ENCODE measurements at regions not wholly inside any gene's neighbourhood (a gene's known extent, or its start where the extent isn't known, plus 50 kb on each side); places are given as distances from the start of the nearest gene placed in this dataset.
"Not testable (repeated sequence)": the region's sequence is repeated elsewhere in the genome, so short reads cannot be mapped to it uniquely, and the experiment has no call there.

GRCh38 chr13:47685156-47685555 lies 315.9 kb downstream of the SUCLA2 start:
- not testable (repeated sequence) for DNase-seq

GRCh38 chr13:47680748-47681147 lies 320.3 kb downstream of the SUCLA2 start:
- no peak for DNase-seq

GRCh38 chr13:47679401-47679800 lies 321.7 kb downstream of the SUCLA2 start:
- no peak for DNase-seq

DNA sequence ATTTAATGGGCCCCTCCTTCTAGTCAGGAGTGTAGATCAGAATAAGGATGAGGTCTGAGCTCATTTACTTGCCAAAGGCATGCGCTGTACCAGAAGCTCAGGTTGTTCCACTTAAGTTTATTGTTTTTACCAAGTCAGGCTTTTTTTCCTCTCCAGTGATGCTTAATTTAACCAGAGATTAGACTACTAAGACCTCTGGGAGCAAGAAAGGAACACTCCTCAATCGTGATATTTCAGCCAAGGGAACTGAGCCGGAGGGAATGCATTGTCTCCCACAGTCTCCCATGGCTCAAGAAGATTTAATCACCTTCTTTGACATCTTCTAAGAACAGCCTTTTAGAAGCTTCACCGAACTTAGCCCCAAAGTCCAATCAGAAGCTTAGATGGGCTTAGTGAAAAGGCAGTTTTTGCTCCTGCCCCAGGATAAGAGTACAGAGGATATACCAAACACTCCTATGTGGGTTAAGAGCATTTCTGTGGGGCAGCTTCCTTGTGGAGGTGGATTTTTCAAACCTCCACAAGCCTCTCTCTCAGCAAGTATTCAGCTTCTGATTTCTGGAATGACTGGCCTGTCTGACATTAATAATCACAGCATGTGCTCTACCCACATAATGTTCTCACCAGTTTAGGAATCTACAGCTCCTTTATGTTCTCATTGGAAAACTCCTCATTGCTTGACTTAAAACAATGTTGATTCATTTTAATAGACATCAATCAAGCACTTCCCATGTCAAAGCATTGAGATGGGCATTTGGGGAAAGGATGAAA lies 322.7 kb downstream of the SUCLA2 start:
- no peak for DNase-seq

- DNase-seq: no peak
Observed at GRCh38 chr13:47675871-47676270, 325.2 kb downstream of the SUCLA2 start.

- DNase-seq: no peak
Observed at GRCh38 chr13:47673009-47673850, 327.8 kb downstream of the SUCLA2 start.

- DNase-seq: no peak
Observed at GRCh38 chr13:47672245-47673008, 328.6 kb downstream of the SUCLA2 start.

DNA sequence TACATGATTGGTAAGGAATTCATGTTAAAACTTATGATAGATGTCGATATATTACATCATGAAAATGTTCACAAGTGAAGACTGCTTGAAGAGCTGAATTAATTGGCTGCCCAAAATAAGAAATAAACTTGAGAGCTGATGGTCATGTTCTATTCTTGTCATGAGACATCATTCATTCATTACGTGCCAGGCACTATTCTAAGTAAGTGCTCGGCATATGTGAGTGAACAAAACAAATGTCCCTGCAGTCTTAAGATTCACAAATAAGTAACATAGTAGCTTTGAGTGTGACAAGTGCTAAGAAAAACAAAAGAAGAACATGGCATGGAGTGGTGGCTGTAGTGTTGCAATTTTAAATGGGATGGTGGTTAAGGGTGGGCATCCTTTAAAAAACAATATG lies 329.3 kb downstream of the SUCLA2 start:
- no peak for DNase-seq

GRCh38 chr13:47665043-47665442 lies 336.0 kb downstream of the SUCLA2 start:
- DNase-seq: no peak

DNA sequence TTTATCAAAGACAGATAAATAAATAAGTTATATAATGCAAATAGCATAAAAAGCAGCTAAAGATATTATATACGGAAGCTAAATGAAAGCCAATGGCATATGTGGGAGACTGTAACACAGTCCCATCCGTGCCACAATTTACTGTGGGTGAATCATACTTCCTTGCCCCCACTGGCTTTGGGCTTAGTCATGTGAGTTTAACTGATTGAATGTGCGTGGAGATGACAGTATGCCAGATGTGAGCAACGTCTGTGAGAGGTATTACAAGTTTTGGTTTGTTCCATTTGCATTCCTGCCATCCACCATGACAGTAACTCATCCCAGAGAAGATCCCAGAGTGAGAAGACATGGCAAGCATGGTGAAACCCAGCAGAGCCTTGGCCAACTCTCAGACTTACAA lies 340.0 kb downstream of the SUCLA2 start:
- DNase-seq: no peak

DNA sequence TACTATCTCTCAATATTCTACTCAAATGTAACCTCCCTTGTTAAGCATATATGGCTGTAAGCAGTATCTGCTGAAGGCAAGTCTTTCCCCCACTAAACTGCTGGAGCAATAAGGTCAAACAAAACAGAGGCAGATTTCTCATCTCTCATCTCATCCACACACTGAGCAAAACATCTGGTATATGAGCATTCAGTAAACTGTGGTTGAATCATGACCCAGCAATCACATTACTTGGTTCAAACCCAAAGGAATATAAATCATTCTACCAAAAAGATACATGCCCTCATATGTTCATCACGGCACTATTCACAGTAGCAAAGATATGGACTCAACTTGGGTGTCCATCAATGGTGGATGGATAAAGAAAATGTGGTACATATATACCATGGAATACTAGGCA lies 344.4 kb downstream of the SUCLA2 start:
- DNase-seq: no peak

- DNase-seq: no peak
Observed at GRCh38 chr13:47650209-47650608, 350.9 kb downstream of the SUCLA2 start.

DNA sequence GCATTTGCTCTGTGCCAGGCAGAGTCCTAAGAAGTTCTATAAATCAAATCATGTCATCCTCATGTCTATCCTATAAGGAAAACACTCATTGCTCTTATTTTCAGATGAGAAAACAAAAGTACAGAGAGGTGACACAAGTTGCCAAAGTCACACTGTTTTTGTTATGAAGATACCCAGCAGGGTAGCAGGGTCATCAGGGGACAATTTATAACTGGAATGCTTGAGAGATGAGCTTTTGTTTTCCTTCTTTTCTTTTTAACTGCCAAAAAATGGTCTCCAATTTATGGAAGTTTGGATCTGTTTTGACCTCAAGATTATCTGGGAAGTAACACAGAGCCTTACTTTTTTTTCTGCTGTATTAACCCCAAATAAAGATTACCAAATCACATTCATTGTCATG lies 354.1 kb downstream of the SUCLA2 start:
- no peak for DNase-seq

GRCh38 chr13:47646298-47646697 lies 354.8 kb downstream of the SUCLA2 start:
- DNase-seq: no peak

GRCh38 chr13:47639738-47640447 lies 361.2 kb downstream of the SUCLA2 start:
- no peak for DNase-seq

DNA sequence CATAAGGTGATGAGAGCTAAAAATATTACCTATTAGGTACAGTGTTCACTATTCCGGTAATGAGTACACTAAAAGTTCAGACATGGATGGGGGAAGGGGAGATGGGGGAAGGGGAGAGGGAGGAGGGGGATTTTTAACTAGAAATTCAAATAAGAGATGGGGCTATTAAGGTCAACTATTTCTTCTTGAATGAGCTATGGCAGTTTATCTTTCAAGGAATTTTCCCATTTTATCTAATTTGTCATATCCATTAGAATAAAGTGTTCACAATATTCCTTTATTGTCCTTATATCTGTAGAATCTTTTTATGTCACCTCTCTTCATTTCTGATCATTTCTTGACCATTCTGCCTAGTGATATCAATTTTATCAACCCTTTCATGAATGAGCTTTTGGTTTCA lies 362.4 kb downstream of the SUCLA2 start:
- no peak for DNase-seq

- no peak for DNase-seq
Observed at GRCh38 chr13:47632311-47632710, 368.8 kb downstream of the SUCLA2 start.

DNA sequence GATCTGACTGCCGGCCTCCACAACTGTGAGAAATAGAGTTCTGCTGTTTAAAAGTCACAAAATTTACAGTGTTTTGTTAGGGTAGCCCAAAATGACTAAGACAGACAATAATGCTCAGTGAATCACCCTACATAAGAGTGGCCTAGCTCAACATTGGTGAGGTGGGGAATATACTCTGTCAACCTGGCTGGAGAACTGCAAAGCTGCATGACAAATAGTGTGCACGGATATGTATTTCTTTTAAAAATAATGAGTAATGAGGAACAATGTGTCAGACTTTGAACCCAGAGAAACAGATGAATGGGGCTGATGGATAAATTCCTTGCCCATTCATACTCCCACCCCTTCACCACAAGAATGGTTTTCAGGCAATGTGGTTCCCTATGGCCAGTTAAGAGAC lies 372.4 kb downstream of the SUCLA2 start:
- no peak for DNase-seq

- no peak for DNase-seq
Observed at GRCh38 chr13:47623862-47624261, 377.2 kb downstream of the SUCLA2 start.

- no peak for DNase-seq
Observed at GRCh38 chr13:47621931-47622330, 379.1 kb downstream of the SUCLA2 start.

DNA sequence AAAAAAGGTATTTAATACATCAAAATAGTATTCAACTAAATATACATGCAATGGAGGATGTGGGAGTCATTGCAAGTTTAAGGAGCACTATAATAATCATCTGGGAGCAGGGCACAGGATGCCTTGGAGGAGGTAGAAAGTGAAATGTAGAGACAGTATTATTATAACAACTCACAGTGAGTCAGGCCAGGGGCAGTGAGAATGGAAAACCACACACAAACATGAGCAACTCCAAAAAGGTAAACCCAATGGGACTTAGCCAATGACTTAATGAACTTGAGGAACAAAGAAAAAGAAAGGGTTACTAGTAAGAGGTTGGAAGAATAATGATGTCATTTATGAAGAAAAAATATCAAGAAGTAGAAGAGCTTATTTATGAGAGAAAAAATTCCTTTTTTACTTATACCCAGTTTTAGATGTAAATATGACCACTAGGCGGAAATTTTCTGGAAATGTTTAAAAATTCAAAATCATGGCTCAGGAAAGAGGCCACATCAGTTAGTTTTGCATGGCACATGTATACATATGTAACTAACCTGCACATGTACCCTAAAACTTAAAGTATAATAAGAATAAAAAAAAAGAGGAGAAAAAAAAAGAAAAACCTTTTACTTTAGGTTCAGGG lies 389.3 kb downstream of the SUCLA2 start:
- no peak for DNase-seq

- DNase-seq: no peak
Observed at GRCh38 chr13:47610687-47611086, 390.4 kb downstream of the SUCLA2 start.
